ENCODE measurements at regions not wholly inside any gene's neighbourhood (a gene's known extent, or its start where the extent isn't known, plus 50 kb on each side); places are given as distances from the start of the nearest gene placed in this dataset.
"Not testable (repeated sequence)": the region's sequence is repeated elsewhere in the genome, so short reads cannot be mapped to it uniquely, and the experiment has no call there.

- H3K27ac ChIP-seq (ENCODE audit: low read depth, low read length, poor library complexity, severe bottlenecking): no peak overlapping the region
- no peaks in the 10 kb centered on the region for H3K4me1 ChIP-seq (ENCODE audit: insufficient read depth, low read length, poor library complexity, severe bottlenecking)
- BruUV-seq (replicated peaks): no TSS peak
- no peak for DNase-seq (ENCODE audit: low spot score)
- H3K36me3 ChIP-seq (ENCODE audit: insufficient read depth, low read length, poor library complexity, severe bottlenecking): no peaks in the 10 kb centered on the region
- no peak overlapping the region for H3K4me3 ChIP-seq (ENCODE audit: low read depth, low read length, poor library complexity, severe bottlenecking)
- intact Hi-C loops (cut with micrococcal nuclease; ENCODE audit: unreplicated experiment): no loop called here
- TF ChIP-seq CTCF (conservative IDR thresholded peaks at IDR 0.05; ENCODE audit: low read depth, low read length) (no peak), EZH2 (IDR thresholded peaks at IDR 0.05; ENCODE audit: borderline replicate concordance, low read depth, low read length, poor library complexity, severe bottlenecking) (no peak)
- POLR2A ChIA-PET (ENCODE audit: low non-redundant PET): no interaction called here
- CTCF ChIA-PET: no interaction called here
- H3K9me3 ChIP-seq (ENCODE audit: low read depth, low read length, poor library complexity, severe bottlenecking): peaks cover 32% of the 10 kb centered on the region
- H3K27me3 ChIP-seq (replicated peaks; ENCODE audit: insufficient read depth, low read depth, low read length, poor library complexity): no peaks in the 10 kb centered on the region
Measured at GRCh38 chr19:28541602-28542393, 671.2 kb downstream of the UQCRFS1 start.

GRCh38 chr19:28541029-28541428, 671.9 kb downstream of the UQCRFS1 start:
- intact Hi-C loops (cut with micrococcal nuclease; ENCODE audit: unreplicated experiment): no loop called here
- Histone ChIP-seq H3K27ac (ENCODE audit: low read depth, low read length, poor library complexity, severe bottlenecking) (no peak overlapping the region), H3K27me3 (replicated peaks; ENCODE audit: insufficient read depth, low read depth, low read length, poor library complexity) (no peaks in the 10 kb centered on the region), H3K36me3 (ENCODE audit: insufficient read depth, low read length, poor library complexity, severe bottlenecking) (no peaks in the 10 kb centered on the region), H3K4me3 (ENCODE audit: low read depth, low read length, poor library complexity, severe bottlenecking) (no peak overlapping the region), H3K9me3 (ENCODE audit: low read depth, low read length, poor library complexity, severe bottlenecking) (peaks cover 32% of the 10 kb centered on the region), H3K4me1 (ENCODE audit: insufficient read depth, low read length, poor library complexity, severe bottlenecking) (no peaks in the 10 kb centered on the region)
- BruUV-seq (replicated peaks): no TSS peak
- TF ChIP-seq CTCF (conservative IDR thresholded peaks at IDR 0.05; ENCODE audit: low read depth, low read length): no peak
- TF ChIP-seq EZH2 (IDR thresholded peaks at IDR 0.05; ENCODE audit: borderline replicate concordance, low read depth, low read length, poor library complexity, severe bottlenecking): no peak
- no peak for DNase-seq (ENCODE audit: low spot score)
- ChIA-PET POLR2A (ENCODE audit: low non-redundant PET) (no interaction called here), CTCF (no interaction called here)

- POLR2A ChIA-PET (ENCODE audit: low non-redundant PET); H3K36me3 ChIP-seq (ENCODE audit: insufficient read depth, low read length, poor library complexity, severe bottlenecking); DNase-seq (ENCODE audit: low spot score); intact Hi-C loops (cut with micrococcal nuclease; ENCODE audit: unreplicated experiment); CTCF ChIA-PET; H3K27me3 ChIP-seq (replicated peaks; ENCODE audit: insufficient read depth, low read depth, low read length, poor library complexity); H3K27ac ChIP-seq (ENCODE audit: low read depth, low read length, poor library complexity, severe bottlenecking); H3K4me3 ChIP-seq (ENCODE audit: low read depth, low read length, poor library complexity, severe bottlenecking); H3K4me1 ChIP-seq (ENCODE audit: insufficient read depth, low read length, poor library complexity, severe bottlenecking); BruUV-seq (replicated peaks): not testable (repeated sequence)
- peaks cover 28% of the 10 kb centered on the region for H3K9me3 ChIP-seq (ENCODE audit: low read depth, low read length, poor library complexity, severe bottlenecking)
Measured at GRCh38 chr19:28540385-28540784, 672.6 kb downstream of the UQCRFS1 start.

- CTCF ChIA-PET: no interaction called here
- no peak for DNase-seq (ENCODE audit: low spot score)
- Histone ChIP-seq H3K4me3 (ENCODE audit: low read depth, low read length, poor library complexity, severe bottlenecking) (no peak overlapping the region), H3K27me3 (replicated peaks; ENCODE audit: insufficient read depth, low read depth, low read length, poor library complexity) (no peaks in the 10 kb centered on the region), H3K4me1 (ENCODE audit: insufficient read depth, low read length, poor library complexity, severe bottlenecking) (no peaks in the 10 kb centered on the region), H3K9me3 (ENCODE audit: low read depth, low read length, poor library complexity, severe bottlenecking) (peaks cover 33% of the 10 kb centered on the region), H3K36me3 (ENCODE audit: insufficient read depth, low read length, poor library complexity, severe bottlenecking) (no peaks in the 10 kb centered on the region), H3K27ac (ENCODE audit: low read depth, low read length, poor library complexity, severe bottlenecking) (no peak overlapping the region)
- no peak for TF ChIP-seq CTCF (conservative IDR thresholded peaks at IDR 0.05; ENCODE audit: low read depth, low read length)
- no peak for TF ChIP-seq EZH2 (IDR thresholded peaks at IDR 0.05; ENCODE audit: borderline replicate concordance, low read depth, low read length, poor library complexity, severe bottlenecking)
- POLR2A ChIA-PET (ENCODE audit: low non-redundant PET): no interaction called here
- intact Hi-C loops (cut with micrococcal nuclease; ENCODE audit: unreplicated experiment): no loop called here
- no TSS peak for BruUV-seq (replicated peaks)
Measured at GRCh38 chr19:28539759-28540158, 673.2 kb downstream of the UQCRFS1 start.

- BruUV-seq (replicated peaks); intact Hi-C loops (cut with micrococcal nuclease; ENCODE audit: unreplicated experiment); H3K4me3 ChIP-seq (ENCODE audit: low read depth, low read length, poor library complexity, severe bottlenecking); POLR2A ChIA-PET (ENCODE audit: low non-redundant PET); H3K27me3 ChIP-seq (replicated peaks; ENCODE audit: insufficient read depth, low read depth, low read length, poor library complexity); H3K27ac ChIP-seq (ENCODE audit: low read depth, low read length, poor library complexity, severe bottlenecking); CTCF ChIA-PET; H3K4me1 ChIP-seq (ENCODE audit: insufficient read depth, low read length, poor library complexity, severe bottlenecking); DNase-seq (ENCODE audit: low spot score); H3K36me3 ChIP-seq (ENCODE audit: insufficient read depth, low read length, poor library complexity, severe bottlenecking): not testable (repeated sequence)
- peaks cover 29% of the 10 kb centered on the region for H3K9me3 ChIP-seq (ENCODE audit: low read depth, low read length, poor library complexity, severe bottlenecking)
Measured at GRCh38 chr19:28538579-28538978, 674.4 kb downstream of the UQCRFS1 start.
